Mesendoderm (in vitro differentiated cells): ENCODE measurements at regions not wholly inside any gene's neighbourhood (a gene's known extent, or its start where the extent isn't known, plus 50 kb on each side); places are given as distances from the start of the nearest gene placed in this dataset.

Source experiments
- DNase-seq: peaks from one replicate; pipeline ENCODE4 v3.0.0; 2013
- H2AK5ac ChIP-seq: 2 replicates; pipeline ENCODE4 v1.6.1; 2013; ENCODE audit warnings: low read length, inconsistent platforms
- H2BK120ac ChIP-seq: 2 replicates; pipeline ENCODE4 v1.6.1; 2013; ENCODE audit warnings: low read depth, mild to moderate bottlenecking, low read length, moderate library complexity, mixed read lengths
- H2BK15ac ChIP-seq: replicated peaks from 2 replicates; pipeline ENCODE4 v1.6.1; 2013; ENCODE audit warnings: low read depth, mild to moderate bottlenecking, moderate library complexity
- H2BK5ac ChIP-seq: 2 replicates; pipeline ENCODE4 v1.6.1; 2013; ENCODE audit warnings: low read length, inconsistent platforms
- H3K18ac ChIP-seq: 2 replicates; pipeline ENCODE4 v1.6.1; 2013; ENCODE audit warnings: mild to moderate bottlenecking, low read length, mixed read lengths
- H3K23ac ChIP-seq: one replicate; pipeline ENCODE4 v1.6.1; 2013; ENCODE audit warnings: low read length
- H3K27ac ChIP-seq: 2 replicates; pipeline ENCODE4 v1.5.1; 2013; ENCODE audit warnings: low read depth, mild to moderate bottlenecking, inconsistent platforms, low read length, moderate library complexity
- H3K27me3 ChIP-seq: 2 replicates; pipeline ENCODE4 v1.6.1; 2013; ENCODE audit warnings: low read length, control low read depth, mild to moderate bottlenecking, inconsistent platforms; ENCODE audit not compliant: insufficient read depth, poor library complexity
- H3K36me3 ChIP-seq: 2 replicates; pipeline ENCODE4 v1.6.1; 2013; ENCODE audit warnings: low read length, inconsistent platforms; ENCODE audit not compliant: control insufficient read depth, insufficient read depth
- H3K4ac ChIP-seq: one replicate; pipeline ENCODE4 v1.6.1; 2013; ENCODE audit warnings: low read depth, mild to moderate bottlenecking, low read length, moderate library complexity
- H3K4me1 ChIP-seq: 2 replicates; pipeline ENCODE4 v1.6.1; 2013; ENCODE audit warnings: low read depth, low read length, inconsistent platforms; ENCODE audit not compliant: control insufficient read depth
- H3K4me2 ChIP-seq: 2 replicates; pipeline ENCODE4 v1.6.1; 2013; ENCODE audit warnings: low read length
- H3K4me3 ChIP-seq: 2 replicates; pipeline ENCODE4 v1.5.1; 2013; ENCODE audit warnings: mild to moderate bottlenecking, low read length
- H3K56ac ChIP-seq: one replicate; pipeline ENCODE4 v1.6.1; 2013; ENCODE audit warnings: low read length
- H3K79me1 ChIP-seq: 2 replicates; pipeline ENCODE4 v1.6.1; 2013; ENCODE audit warnings: low read length, inconsistent platforms
- H3K79me2 ChIP-seq: 2 replicates; pipeline ENCODE4 v1.6.1; 2013; ENCODE audit warnings: mild to moderate bottlenecking, low read length; ENCODE audit not compliant: control insufficient read depth, insufficient read depth
- H3K9ac ChIP-seq: 2 replicates; pipeline ENCODE4 v1.6.1; 2013; ENCODE audit warnings: low read length, inconsistent platforms
- H4K5ac ChIP-seq: one replicate; pipeline ENCODE4 v1.6.1; 2013; ENCODE audit warnings: low read length
- H4K8ac ChIP-seq: one replicate; pipeline ENCODE4 v1.6.1; 2013; ENCODE audit warnings: low read depth, mild to moderate bottlenecking, control low read depth, low read length, moderate library complexity
- WGBS: extraction: QIAGEN DNeasy Blood & Tissue Kit; methylation state at CpG from one replicate; pipeline ENCODE4 v1.1.7; 2013; ENCODE audit warnings: low lambda C conversion rate, missing lambda C conversion rate; ENCODE audit not compliant: insufficient coverage; ENCODE audit errors: extremely low coverage; 5-methylcytosine and 5-hydroxymethylcytosine counted together

GRCh38 chr15:81526029-81526428, 152.0 kb upstream of the TMC3 start:
- Histone ChIP-seq H2BK15ac (no peak overlapping the region), H4K5ac (no peak overlapping the region), H3K4me2 (no peak overlapping the region), H3K9ac (no peak overlapping the region), H3K36me3 (no peaks in the 10 kb centered on the region), H4K8ac (no peak overlapping the region), H3K4me1 (no peaks in the 10 kb centered on the region), H3K79me2 (no peaks in the 10 kb centered on the region), H3K27ac (no peak overlapping the region), H2BK120ac (no peak overlapping the region), H3K56ac (no peak overlapping the region), H3K4ac (no peak overlapping the region), H2AK5ac (no peak overlapping the region), H3K4me3 (no peak overlapping the region), H3K27me3 (no peaks in the 10 kb centered on the region), H3K79me1 (no peaks in the 10 kb centered on the region), H2BK5ac (no peak overlapping the region), H3K18ac (no peak overlapping the region), H3K23ac (no peak overlapping the region)
- no CpG with 5 or more reads among the region's 4 CpGs for WGBS
- DNase-seq = no peak

GRCh38 chr15:81524496-81524895, 150.5 kb upstream of the TMC3 start:
- Histone ChIP-seq H3K27ac (no peak overlapping the region), H3K4ac (no peak overlapping the region), H2BK5ac (no peak overlapping the region), H3K27me3 (no peaks in the 10 kb centered on the region), H3K4me3 (no peak overlapping the region), H3K23ac (no peak overlapping the region), H3K56ac (no peak overlapping the region), H3K4me1 (no peaks in the 10 kb centered on the region), H3K9ac (no peak overlapping the region), H3K18ac (no peak overlapping the region), H2BK120ac (no peak overlapping the region), H3K79me2 (no peaks in the 10 kb centered on the region), H3K36me3 (no peaks in the 10 kb centered on the region), H2AK5ac (no peak overlapping the region), H4K5ac (no peak overlapping the region), H3K79me1 (no peaks in the 10 kb centered on the region), H3K4me2 (no peak overlapping the region), H4K8ac (no peak overlapping the region), H2BK15ac (no peak overlapping the region)
- WGBS = no CpG with 5 or more reads among the region's 1 CpG
- no peak for DNase-seq

- Histone ChIP-seq H3K36me3 (no peaks in the 10 kb centered on the region), H2BK5ac (no peak overlapping the region), H3K9ac (no peak overlapping the region), H3K18ac (no peak overlapping the region), H3K56ac (no peak overlapping the region), H3K79me2 (no peaks in the 10 kb centered on the region), H3K27ac (no peak overlapping the region), H3K4me1 (no peaks in the 10 kb centered on the region), H3K4me2 (no peak overlapping the region), H2BK120ac (no peak overlapping the region), H3K4me3 (no peak overlapping the region), H2AK5ac (no peak overlapping the region), H3K4ac (no peak overlapping the region), H3K27me3 (no peaks in the 10 kb centered on the region), H2BK15ac (no peak overlapping the region), H4K8ac (no peak overlapping the region), H3K23ac (no peak overlapping the region), H3K79me1 (no peaks in the 10 kb centered on the region), H4K5ac (no peak overlapping the region)
- no CpG with 5 or more reads among the region's 2 CpGs for WGBS
- no peak for DNase-seq
Observed at GRCh38 chr15:81523867-81524266, 149.9 kb upstream of the TMC3 start.

GRCh38 chr15:81520480-81520879, 146.5 kb upstream of the TMC3 start:
- DNase-seq = no peak
- no peak overlapping the region for H2BK15ac ChIP-seq
- H3K56ac ChIP-seq = no peak overlapping the region
- no peaks in the 10 kb centered on the region for H3K36me3 ChIP-seq
- H2BK5ac ChIP-seq = no peak overlapping the region
- H3K4me2 ChIP-seq = no peak overlapping the region
- H4K8ac ChIP-seq = no peak overlapping the region
- H3K4ac ChIP-seq = no peak overlapping the region
- H3K18ac ChIP-seq = no peak overlapping the region
- no peak overlapping the region for H3K9ac ChIP-seq
- H3K4me1 ChIP-seq = no peaks in the 10 kb centered on the region
- no peaks in the 10 kb centered on the region for H3K27me3 ChIP-seq
- no CpG with 5 or more reads among the region's 2 CpGs for WGBS
- H3K79me2 ChIP-seq = no peaks in the 10 kb centered on the region
- no peak overlapping the region for H4K5ac ChIP-seq
- H3K27ac ChIP-seq = no peak overlapping the region
- no peak overlapping the region for H2AK5ac ChIP-seq
- no peaks in the 10 kb centered on the region for H3K79me1 ChIP-seq
- no peak overlapping the region for H3K23ac ChIP-seq
- H2BK120ac ChIP-seq = no peak overlapping the region
- H3K4me3 ChIP-seq = no peak overlapping the region

GRCh38 chr15:81516461-81516860, 142.4 kb upstream of the TMC3 start:
- Histone ChIP-seq H3K4me1 (no peaks in the 10 kb centered on the region), H3K79me2 (no peaks in the 10 kb centered on the region), H3K27me3 (no peaks in the 10 kb centered on the region), H2BK5ac (no peak overlapping the region), H3K4me3 (no peak overlapping the region), H3K4me2 (no peak overlapping the region), H2BK15ac (no peak overlapping the region), H3K27ac (no peak overlapping the region), H4K8ac (no peak overlapping the region), H3K18ac (no peak overlapping the region), H3K4ac (no peak overlapping the region), H3K79me1 (no peaks in the 10 kb centered on the region), H3K23ac (no peak overlapping the region), H3K56ac (no peak overlapping the region), H2AK5ac (no peak overlapping the region), H2BK120ac (no peak overlapping the region), H4K5ac (no peak overlapping the region), H3K36me3 (no peaks in the 10 kb centered on the region), H3K9ac (no peak overlapping the region)
- no peak for DNase-seq
- no CpG with 5 or more reads among the region's 3 CpGs for WGBS

GRCh38 chr15:81516012-81516411, 142.0 kb upstream of the TMC3 start:
- H3K23ac ChIP-seq = no peak overlapping the region
- H3K4me3 ChIP-seq = no peak overlapping the region
- H3K27ac ChIP-seq = no peak overlapping the region
- H3K4ac ChIP-seq = no peak overlapping the region
- H3K4me1 ChIP-seq = no peaks in the 10 kb centered on the region
- H3K18ac ChIP-seq = no peak overlapping the region
- H2BK15ac ChIP-seq = no peak overlapping the region
- H2BK120ac ChIP-seq = no peak overlapping the region
- no peak overlapping the region for H2AK5ac ChIP-seq
- H3K79me1 ChIP-seq = no peaks in the 10 kb centered on the region
- no peak overlapping the region for H4K5ac ChIP-seq
- H3K27me3 ChIP-seq = no peaks in the 10 kb centered on the region
- no peaks in the 10 kb centered on the region for H3K79me2 ChIP-seq
- no peak overlapping the region for H4K8ac ChIP-seq
- DNase-seq = no peak
- no peak overlapping the region for H3K4me2 ChIP-seq
- no peak overlapping the region for H2BK5ac ChIP-seq
- no peak overlapping the region for H3K9ac ChIP-seq
- H3K56ac ChIP-seq = no peak overlapping the region
- no peaks in the 10 kb centered on the region for H3K36me3 ChIP-seq
